ENCODE measurements at regions not wholly inside any gene's neighbourhood (a gene's known extent, or its start where the extent isn't known, plus 50 kb on each side); places are given as distances from the start of the nearest gene placed in this dataset.

DNA sequence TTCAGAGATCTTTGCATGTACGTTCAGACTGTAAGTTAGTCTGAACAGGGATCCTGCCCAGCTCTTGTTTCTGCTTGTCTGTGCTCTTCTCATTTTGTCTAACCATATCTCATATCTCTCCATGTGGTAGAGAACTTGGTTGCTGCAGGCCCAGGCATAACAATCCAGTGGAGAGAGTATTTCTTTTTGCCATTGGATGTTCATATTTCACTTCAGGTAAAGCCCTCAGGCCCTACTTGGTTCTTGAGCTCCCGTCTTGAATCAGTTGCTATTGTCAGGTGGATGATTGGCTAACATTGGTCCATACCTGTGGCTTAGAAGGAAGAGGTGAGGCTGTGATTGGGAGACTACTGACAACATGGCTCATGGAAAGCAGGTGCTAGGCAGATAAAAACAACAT is 357.7 kb upstream of the FLRT2 start:
- TF ChIP-seq, protein P1, sequence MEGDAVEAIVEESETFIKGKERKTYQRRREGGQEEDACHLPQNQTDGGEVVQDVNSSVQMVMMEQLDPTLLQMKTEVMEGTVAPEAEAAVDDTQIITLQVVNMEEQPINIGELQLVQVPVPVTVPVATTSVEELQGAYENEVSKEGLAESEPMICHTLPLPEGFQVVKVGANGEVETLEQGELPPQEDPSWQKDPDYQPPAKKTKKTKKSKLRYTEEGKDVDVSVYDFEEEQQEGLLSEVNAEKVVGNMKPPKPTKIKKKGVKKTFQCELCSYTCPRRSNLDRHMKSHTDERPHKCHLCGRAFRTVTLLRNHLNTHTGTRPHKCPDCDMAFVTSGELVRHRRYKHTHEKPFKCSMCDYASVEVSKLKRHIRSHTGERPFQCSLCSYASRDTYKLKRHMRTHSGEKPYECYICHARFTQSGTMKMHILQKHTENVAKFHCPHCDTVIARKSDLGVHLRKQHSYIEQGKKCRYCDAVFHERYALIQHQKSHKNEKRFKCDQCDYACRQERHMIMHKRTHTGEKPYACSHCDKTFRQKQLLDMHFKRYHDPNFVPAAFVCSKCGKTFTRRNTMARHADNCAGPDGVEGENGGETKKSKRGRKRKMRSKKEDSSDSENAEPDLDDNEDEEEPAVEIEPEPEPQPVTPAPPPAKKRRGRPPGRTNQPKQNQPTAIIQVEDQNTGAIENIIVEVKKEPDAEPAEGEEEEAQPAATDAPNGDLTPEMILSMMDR (IDR thresholded peaks at IDR 0.05), result no peak
- TF ChIP-seq ZFX (IDR thresholded peaks at IDR 0.05; ENCODE audit: borderline replicate concordance), result no peak

Measured in 22Rv1 (cell line).